ENCODE measurements at regions not wholly inside any gene's neighbourhood (a gene's known extent, or its start where the extent isn't known, plus 50 kb on each side); places are given as distances from the start of the nearest gene placed in this dataset.

- in situ Hi-C loops (cut with HindIII; ENCODE audit: low sequenced_read_pairs) = no loop called here
These were observed 854.4 kb downstream of the SQOR start for GRCh38 chr15:46489276-46489675.

DNA sequence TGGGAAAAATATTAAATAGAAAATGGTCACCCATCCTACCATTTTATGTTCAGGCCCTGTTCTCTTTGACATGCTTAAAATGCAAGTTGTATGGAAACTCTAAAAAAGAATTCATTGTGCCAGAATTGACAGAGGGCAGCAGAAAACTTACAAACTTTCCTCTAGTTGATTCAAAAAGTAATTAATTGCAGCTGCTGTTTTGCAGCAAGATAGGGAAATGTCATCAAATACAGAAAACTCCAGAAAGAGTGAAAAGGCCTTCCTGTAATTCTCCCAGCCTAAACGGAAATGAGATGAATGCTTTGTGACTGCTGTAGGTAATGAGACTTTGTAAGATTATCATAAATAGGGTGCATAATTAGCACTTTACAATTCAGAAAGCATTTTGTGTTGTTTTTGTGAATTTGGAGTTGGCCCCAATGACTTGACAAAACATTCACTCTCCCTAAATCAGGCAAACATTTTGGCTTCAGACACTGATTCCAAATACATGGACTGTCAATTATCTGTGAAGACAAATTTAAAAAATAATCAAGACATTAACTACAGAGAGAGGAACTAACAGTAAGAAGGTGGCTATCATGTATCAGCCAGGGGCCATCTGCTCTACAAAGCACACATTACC lies 861.8 kb downstream of the SQOR start:
- in situ Hi-C loops (cut with HindIII; ENCODE audit: low sequenced_read_pairs) = no loop called here

DNA sequence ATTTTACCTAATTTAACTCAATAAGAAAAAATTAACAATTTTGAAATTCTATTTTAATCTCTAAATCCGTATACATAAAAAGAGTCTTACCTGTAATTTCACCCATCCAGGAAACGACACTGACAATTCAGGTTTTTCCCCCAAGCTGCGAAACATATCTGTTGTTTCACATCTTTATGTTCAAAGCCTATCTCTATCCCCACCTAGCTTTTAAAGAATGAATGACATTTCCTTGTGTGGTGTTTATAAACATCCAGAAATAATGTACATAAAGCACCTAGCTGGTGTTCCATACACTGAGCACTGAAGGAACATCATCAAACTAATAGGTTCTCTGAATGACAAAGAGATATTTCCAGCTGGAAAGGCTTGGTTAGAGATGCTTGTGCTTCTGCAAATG lies 867.8 kb downstream of the SQOR start:
- in situ Hi-C loops (cut with HindIII; ENCODE audit: low sequenced_read_pairs) = no loop called here

- in situ Hi-C loops (cut with HindIII; ENCODE audit: low sequenced_read_pairs) = no loop called here
These were observed 883.6 kb downstream of the SQOR start for GRCh38 chr15:46518381-46518780.

DNA sequence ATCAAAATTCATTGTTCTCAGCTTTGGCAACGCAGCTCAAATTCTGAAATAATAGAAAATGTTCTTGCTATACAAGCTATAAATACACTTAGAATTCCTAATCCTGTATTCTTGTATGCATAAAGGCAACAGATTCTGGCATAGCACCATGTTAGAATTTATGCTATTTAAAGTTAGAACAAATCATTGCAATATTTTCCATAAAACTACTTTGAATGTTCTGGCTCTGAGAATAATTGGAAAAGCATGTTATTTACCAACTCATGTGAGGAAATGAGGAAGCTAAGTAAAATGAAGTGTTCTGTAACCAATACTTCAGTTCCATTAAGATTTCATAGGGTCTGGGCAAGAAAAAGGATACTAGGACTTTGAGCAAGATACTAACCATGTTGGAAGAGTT lies 888.9 kb downstream of the SQOR start:
- in situ Hi-C loops (cut with HindIII; ENCODE audit: low sequenced_read_pairs) = no loop called here

DNA sequence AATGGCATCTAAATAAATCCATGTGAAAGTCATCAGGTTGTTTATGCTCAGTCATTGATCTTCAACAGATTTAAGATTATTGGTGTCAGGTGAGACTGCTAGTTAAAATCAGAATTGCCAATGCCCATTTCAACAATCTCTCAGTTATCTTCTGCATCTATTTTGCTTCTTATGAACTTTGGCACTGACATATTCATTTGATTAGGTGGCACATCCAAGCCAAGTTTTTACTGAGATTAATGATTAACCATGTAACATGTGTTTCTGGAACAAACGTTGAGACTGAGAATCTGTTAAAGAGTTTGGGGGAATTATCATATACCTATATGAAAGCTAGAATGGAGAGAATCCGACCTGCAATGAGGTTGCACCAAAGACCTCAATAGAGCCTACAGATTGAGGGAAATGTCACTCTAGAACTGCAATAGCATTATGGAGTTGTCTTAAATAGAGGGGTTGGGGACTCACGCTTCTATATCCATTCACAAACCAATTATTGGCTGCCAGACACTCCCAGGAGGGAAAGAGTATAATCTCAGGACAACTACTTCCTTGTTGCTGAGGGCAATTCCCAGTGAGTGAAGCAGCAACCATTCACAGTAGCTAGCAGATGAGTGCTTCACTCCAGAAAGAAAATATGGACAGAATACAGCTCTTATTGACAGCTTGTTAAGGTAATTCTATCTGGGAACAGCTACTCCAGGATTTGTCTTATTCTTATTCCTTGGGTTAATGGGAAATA lies 891.3 kb downstream of the SQOR start:
- in situ Hi-C loops (cut with HindIII; ENCODE audit: low sequenced_read_pairs) = no loop called here

GRCh38 chr15:46526726-46527110 lies 891.9 kb downstream of the SQOR start:
- in situ Hi-C loops (cut with HindIII; ENCODE audit: low sequenced_read_pairs) = no loop called here

GRCh38 chr15:46543626-46544025 lies 908.8 kb downstream of the SQOR start:
- in situ Hi-C loops (cut with HindIII; ENCODE audit: low sequenced_read_pairs) = no loop called here

GRCh38 chr15:46548989-46549388 lies 914.2 kb downstream of the SQOR start:
- in situ Hi-C loops (cut with HindIII; ENCODE audit: low sequenced_read_pairs) = no loop called here

DNA sequence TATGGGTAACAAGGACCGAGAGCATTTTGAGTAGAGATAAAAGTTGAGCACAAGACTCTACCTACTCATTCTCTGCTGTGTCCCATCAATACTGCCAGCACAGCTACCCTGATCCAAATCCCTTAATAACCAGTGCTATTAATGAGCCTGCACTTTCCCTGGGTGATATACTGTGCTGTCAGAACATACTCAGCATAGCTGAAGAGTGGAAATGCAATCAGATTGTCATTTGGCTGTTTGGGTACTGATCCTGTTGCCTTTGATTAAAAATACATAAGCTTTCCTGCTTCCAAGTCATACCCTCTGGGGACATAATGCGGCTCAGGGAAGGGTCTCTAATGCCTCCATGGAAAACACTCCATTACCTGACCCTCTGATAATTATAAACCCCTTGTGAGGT lies 917.5 kb downstream of the SQOR start:
- in situ Hi-C loops (cut with HindIII; ENCODE audit: low sequenced_read_pairs) = no loop called here

DNA sequence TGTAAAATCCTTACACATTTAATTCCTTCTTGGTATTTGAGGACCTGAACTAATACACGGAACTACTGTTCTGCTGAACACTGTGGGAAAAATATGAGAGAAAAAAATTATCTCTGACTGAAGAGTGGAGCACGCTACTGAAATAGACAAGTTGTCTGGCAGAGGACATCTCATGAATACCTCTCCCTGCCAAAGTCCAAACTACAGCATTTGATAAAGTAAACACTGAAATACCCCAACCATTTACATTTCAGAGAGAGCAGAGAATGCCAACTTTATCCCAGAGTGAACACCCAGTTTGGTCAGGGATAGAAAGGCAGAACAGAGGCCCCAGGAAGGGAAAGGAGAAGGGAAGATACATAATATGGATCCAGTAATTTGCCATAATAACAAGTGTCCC lies 920.7 kb downstream of the SQOR start:
- in situ Hi-C loops (cut with HindIII; ENCODE audit: low sequenced_read_pairs) = no loop called here

DNA sequence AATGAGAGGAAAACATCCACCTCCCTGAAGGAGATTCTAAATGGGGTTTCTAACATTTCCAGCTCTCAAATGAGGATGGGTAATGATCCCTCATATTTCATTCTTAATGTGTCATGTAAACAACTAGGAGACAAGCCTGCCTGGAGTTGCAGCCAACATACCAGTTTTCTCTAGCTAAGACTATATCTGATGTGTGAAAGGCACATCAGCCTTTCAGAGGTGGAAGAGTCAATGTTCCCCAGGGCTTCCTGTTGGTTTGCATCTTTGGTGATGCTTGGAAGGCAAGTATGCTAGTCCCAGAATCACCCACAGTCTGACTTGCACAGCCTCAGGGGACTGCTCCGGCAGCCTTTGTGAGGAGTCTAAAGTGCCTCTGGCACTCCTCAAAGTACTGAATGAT lies 921.2 kb downstream of the SQOR start:
- in situ Hi-C loops (cut with HindIII; ENCODE audit: low sequenced_read_pairs) = no loop called here

DNA sequence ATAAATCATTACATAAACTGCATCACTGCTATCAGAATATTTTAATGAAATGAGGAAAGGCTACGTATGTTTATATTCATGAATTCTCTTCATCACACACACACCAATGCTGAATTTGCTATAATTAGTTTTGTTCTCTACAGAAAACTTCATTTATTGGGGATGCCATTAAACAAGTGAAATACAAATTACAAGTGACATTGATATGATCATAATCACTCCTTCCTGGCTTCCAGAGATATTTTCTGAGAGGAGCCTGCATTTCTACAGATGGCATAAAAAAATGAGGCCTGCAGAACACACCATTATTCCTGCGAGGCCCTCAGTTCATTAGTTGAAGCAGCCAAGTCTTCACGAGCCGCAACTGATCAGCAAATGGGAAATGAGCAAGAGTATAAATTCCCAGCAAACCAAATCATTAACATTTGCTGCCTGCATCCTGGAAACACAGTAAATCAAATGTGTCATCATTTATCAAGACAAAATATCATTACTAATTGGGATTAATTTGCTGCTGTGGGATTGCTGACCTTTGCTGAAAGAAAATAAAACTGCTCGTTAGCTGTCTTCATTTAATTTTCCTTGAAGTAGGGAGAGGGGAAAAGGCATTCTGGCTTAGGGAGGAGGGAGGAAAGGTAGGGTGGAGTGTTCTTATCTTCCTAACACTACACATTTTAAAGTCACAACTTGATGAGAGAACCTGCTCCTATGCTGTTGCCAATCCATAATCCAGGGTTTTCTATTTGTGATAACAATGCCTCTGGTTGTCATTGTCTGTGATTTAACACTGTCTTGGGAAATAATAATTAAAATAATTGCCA lies 921.9 kb downstream of the SQOR start:
- in situ Hi-C loops (cut with HindIII; ENCODE audit: low sequenced_read_pairs) = no loop called here

- in situ Hi-C loops (cut with HindIII; ENCODE audit: low sequenced_read_pairs) = no loop called here
These were observed 933.1 kb downstream of the SQOR start for GRCh38 chr15:46567968-46568367.

GRCh38 chr15:46569781-46570180 lies 935.0 kb downstream of the SQOR start:
- in situ Hi-C loops (cut with HindIII; ENCODE audit: low sequenced_read_pairs) = no loop called here

DNA sequence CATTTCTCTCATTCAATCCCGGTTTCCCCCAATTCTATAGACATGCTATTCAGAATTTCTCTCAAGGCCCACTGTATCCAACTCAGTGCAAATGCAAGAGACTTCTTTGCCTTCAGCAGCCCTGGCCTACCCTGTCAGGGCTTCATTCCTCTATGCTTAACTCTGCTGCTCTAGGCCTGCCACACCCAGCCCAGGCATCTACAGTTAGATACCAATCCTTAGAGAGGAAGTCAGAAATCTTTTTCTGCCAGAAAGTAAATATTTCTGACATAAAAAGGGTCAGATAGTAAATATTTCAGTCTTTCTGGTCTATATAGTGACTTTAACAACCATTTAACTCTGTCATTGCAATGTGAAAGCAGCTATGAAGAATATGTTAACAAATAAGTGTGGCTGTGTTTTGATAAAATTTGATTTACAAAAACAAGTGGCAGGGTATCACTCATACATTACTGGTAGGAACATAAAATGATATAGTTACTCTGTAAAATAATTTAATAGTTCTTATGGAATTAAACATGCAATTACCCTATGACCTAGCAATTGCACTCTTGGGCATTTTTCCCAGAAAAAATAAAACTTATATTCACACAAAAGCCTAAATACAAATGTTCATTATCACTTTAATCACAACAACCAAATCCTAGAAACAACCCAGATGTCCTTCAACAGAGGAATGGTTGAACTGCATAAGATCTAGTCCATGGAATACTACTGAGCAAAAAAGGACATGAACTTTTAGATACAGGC lies 942.0 kb downstream of the SQOR start:
- in situ Hi-C loops (cut with HindIII; ENCODE audit: low sequenced_read_pairs) = no loop called here

- in situ Hi-C loops (cut with HindIII; ENCODE audit: low sequenced_read_pairs) = no loop called here
These were observed 942.9 kb downstream of the SQOR start for GRCh38 chr15:46577767-46578166.

- in situ Hi-C loops (cut with HindIII; ENCODE audit: low sequenced_read_pairs) = no loop called here
These were observed 945.7 kb downstream of the SQOR start for GRCh38 chr15:46580487-46580886.

DNA sequence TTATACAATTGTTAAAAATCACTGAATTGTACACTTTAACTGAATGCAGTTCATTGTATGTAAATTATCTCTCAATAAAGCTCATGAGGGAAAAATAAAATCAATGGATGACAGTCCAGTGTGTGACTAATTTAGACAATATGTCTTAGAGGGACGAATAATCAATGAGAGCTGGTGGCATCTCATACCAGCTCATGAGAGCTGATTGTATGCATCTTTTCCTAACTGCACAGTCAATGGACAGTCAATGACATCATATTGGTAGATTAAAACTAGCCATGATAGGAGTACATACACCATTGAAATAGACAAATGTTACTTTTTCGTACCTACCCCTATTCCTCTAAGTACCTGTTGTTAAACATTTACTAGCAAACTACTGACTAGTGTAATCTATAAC lies 946.1 kb downstream of the SQOR start:
- in situ Hi-C loops (cut with HindIII; ENCODE audit: low sequenced_read_pairs) = no loop called here

DNA sequence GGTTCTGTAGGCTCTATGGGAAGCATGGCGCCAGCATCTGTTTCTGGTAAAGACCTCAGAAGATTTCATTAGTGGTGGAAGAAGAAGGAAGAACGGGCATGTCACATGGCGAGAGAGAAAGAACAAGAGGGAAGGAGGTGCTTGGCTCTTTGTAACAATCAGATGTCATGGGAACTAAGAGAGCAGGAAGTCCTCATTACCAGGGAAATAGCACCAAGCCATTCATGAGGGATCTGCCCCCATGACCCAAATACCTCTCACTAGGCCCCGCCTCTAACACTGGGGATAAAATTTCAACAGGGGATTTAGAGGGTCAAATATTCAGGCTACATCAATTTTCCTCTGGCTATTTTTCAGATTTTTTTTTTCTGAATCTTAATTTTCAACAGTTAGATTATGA lies 954.3 kb downstream of the SQOR start:
- in situ Hi-C loops (cut with HindIII; ENCODE audit: low sequenced_read_pairs) = no loop called here

GRCh38 chr15:46591462-46591861 lies 956.6 kb downstream of the SQOR start:
- in situ Hi-C loops (cut with HindIII; ENCODE audit: low sequenced_read_pairs) = no loop called here

All from DLD1 (cell line).